ENCODE measurements at regions not wholly inside any gene's neighbourhood (a gene's known extent, or its start where the extent isn't known, plus 50 kb on each side); places are given as distances from the start of the nearest gene placed in this dataset.

DNA sequence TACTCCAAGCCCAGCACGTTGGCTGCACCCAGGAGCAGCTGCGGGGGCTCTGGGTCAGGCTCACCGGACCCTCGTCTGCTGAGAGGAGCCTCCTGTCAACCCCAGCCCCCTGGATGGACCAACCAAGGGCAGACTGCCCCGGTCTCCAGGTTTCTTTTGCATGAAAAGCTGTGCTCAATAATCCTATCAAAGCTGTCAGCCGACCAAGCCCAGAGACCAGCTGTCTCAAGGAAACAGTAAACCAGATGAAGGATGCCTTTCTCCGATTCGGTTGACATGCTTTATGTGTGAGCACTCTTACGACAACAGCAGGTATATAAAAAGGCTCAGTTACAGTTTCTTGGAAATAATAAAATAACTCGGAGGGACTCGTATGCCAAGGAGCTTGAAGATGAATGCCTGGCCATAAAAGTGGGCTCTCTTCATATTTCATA is 71.6 kb upstream of the BAIAP2L1 start:
- TF ChIP-seq, protein P1, sequence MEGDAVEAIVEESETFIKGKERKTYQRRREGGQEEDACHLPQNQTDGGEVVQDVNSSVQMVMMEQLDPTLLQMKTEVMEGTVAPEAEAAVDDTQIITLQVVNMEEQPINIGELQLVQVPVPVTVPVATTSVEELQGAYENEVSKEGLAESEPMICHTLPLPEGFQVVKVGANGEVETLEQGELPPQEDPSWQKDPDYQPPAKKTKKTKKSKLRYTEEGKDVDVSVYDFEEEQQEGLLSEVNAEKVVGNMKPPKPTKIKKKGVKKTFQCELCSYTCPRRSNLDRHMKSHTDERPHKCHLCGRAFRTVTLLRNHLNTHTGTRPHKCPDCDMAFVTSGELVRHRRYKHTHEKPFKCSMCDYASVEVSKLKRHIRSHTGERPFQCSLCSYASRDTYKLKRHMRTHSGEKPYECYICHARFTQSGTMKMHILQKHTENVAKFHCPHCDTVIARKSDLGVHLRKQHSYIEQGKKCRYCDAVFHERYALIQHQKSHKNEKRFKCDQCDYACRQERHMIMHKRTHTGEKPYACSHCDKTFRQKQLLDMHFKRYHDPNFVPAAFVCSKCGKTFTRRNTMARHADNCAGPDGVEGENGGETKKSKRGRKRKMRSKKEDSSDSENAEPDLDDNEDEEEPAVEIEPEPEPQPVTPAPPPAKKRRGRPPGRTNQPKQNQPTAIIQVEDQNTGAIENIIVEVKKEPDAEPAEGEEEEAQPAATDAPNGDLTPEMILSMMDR (IDR thresholded peaks at IDR 0.05 in 8 of 11, conservative IDR thresholded peaks at IDR 0.05 in 3 of 11): no peak
- TF ChIP-seq POLR2A (IDR thresholded peaks at IDR 0.05): no peak
- TF ChIP-seq POLR2AphosphoS5 (IDR thresholded peaks at IDR 0.05): no peak

All from spleen (tissue), 7 donors.